ENCODE measurements at regions not wholly inside any gene's neighbourhood (a gene's known extent, or its start where the extent isn't known, plus 50 kb on each side); places are given as distances from the start of the nearest gene placed in this dataset.
"Not testable (repeated sequence)": the region's sequence is repeated elsewhere in the genome, so short reads cannot be mapped to it uniquely, and the experiment has no call there.

DNA sequence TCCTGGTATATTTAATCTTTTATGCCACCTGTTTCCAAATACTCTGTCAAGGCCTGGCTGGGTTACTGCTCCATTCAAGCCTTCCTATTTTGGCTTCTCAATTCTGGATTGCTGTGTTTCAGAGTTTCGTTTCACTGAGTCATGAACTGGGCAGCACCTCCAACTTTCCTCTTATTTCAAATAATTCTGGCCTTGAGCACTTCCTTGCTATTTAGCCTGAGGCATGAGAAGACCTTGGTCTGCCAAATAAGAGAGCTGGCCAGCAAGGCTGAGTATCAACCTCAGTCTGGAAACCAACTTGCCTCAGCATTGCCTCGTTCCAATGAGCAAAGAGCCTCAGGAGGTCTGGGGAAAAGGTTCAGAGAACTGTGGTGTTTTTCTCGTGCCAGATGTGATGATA lies 66.6 kb downstream of the TNFAIP3 start:
- DNase-seq: no peak

- DNase-seq: no peak
Measured at GRCh38 chr6:137936798-137937197, 69.7 kb downstream of the TNFAIP3 start.

DNA sequence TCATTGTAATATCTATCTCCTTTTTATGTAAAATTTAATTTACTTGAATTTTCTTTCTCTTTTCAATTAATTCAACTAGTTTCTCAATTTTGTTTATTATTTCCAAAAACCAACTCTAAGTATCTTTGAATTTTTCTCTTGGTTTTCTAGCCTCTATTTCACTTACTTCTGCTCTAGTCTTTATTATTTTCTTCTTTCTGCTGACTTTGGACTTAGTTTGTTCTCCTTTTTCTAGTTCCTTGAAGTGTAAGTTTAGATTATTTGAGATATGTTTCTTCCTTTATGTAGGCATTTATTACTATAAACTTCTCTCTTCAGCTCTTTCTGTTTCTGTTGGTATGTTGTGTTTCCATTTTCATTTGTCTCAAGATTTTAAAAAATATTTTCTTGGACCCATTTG lies 70.8 kb downstream of the TNFAIP3 start:
- no peak for DNase-seq

DNA sequence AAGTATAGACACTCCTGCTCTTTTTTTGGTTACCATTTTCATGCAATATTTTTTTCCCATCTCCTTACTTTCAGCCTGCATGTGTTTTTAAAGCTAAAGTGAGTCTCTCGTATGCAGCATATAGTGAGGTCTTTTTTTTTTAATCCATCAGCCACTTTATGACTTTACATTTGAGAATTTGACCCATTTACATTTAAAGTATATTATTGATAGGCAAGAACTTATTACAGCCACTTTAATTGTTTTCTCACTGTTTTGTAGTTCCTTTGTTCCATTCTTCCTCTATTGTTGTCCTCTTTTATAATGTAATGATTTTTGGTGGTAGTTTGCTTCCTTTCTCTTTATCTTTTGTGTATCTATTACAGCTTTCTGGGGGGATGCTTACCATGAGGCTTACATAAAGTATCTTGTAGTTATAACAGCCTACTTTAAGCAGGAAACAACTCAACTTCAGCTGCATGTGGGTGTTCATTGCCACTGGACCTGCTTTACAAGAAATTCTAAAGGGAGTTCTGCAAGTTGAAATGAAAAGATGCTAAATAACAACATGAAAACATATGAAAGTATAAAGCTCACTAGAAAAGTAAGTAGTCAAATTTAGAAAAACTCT lies 71.8 kb downstream of the TNFAIP3 start:
- DNase-seq: no peak

DNA sequence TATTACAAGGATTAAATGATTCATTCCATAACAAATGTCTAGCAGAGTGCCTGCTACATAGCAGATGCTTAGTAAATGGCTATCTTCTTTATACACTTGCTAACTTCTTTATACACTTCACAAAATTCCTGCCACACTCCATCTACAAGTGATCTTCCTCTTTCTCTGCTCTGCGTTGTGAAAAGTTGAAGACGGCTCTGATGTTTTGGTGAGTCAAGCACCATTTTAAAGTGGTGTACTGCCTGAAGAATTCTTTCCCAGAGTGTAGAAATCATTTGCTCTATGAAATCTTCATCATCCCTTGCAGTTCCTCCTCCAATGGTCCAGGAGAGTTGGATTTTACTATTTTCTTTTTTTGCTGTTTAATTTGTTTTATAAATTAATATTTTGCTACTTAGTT lies 74.9 kb downstream of the TNFAIP3 start:
- no peak for DNase-seq

DNA sequence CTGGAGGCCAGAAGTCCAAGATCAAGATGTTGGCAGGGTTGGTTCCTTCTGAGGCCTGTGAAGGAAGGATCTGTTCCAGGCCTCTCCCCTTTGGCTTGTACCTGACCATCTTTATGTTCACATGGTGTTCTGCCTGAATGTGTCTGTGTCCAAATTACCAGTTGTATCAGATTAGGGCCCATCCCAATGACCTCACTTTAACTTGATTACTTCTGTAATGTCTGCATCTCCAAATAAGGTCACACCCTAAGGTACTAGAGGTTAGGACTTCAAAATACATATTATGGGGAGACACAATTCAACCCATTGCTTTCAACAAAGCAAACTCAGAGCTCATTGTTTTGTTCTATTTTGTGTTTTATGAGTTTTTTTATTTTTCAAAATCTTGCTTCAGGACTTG lies 75.7 kb downstream of the TNFAIP3 start:
- DNase-seq: no peak

DNA sequence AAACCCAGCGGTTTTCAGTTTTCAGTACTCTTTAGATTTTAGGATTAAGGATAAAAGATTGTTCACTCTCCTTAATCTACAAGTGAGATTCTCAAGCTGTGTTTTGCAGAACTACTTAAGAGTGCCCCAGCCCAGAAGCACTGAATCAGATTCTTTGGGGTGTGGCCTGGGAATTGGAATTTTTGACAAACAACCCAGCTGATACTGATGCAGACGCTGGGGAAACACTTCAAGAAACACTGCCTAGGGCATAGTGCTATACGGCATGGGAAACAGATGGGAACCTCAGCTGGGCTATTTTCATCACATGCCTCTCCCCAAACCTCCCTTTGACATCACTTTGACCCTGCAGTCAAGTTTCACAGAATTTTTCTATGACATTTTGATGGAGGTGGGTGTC lies 77.3 kb downstream of the TNFAIP3 start:
- DNase-seq: not testable (repeated sequence)

GRCh38 chr6:137944793-137945498 lies 77.9 kb downstream of the TNFAIP3 start:
- DNase-seq: no peak

- no peak for DNase-seq
Measured at GRCh38 chr6:137949686-137950390, 82.8 kb downstream of the TNFAIP3 start.

- DNase-seq: no peak
Measured at GRCh38 chr6:137950581-137950980, 83.5 kb downstream of the TNFAIP3 start.

DNA sequence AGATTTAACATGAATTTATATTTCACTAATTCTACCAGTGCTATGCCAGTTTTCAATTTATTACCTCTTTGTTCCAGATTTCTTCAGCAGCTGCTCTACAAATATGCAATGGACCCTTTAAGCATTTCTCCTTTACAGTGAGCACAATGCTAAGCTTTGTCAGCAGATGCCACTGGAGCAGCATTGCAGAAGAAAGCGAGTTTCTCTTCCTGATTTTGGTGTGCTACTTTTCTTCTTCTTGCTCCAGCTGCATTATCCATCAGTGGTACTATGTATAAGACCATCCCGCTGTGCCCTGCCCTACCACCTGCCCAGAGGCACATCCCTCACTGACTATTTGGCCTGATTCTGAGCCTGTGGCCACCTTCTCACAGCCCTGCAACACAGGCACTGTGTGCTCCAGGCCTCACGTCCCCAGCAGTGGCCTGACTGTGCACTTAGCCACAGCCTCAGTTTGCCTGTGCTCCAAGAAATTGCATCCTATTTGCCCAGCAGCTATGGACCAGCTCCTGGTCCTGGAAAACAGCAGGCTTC lies 84.1 kb downstream of the TNFAIP3 start:
- no peak for DNase-seq

DNA sequence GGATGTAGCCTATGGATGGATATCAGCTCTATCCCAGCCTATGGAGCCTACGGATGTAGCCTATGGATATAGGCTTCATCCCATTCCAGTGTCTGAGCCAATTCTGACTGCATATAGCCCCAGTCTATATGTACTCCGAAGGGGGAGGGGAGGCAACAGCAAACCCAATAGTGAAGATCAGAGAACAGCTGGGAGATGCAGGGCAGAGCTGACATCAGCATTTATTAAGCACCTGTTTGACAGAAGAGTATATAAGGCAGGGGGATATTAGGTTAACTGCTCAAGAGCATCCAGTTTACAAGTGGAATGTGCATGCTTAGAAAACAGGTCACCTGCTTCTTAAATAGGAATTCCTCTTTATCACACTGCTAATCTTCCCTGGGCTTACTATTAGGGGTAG lies 85.2 kb downstream of the TNFAIP3 start:
- DNase-seq: no peak

DNA sequence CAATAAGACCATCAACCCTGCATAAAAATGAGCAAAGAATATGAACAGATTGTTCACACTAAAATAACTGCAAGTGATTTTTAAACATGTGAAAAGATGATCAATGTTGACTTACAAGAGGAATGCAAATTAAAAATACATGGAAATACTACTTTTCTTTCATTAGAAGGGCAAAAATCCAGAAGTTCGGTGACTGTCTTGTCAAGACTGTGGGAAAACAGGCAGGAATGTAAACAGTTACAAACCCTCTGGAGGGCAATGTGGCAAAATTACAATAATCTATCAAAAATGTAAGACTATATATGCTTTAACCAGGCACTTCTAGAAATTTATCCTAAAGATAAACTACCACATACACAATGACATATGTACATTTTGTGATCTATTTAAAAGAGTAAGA lies 86.7 kb downstream of the TNFAIP3 start:
- DNase-seq: no peak

DNA sequence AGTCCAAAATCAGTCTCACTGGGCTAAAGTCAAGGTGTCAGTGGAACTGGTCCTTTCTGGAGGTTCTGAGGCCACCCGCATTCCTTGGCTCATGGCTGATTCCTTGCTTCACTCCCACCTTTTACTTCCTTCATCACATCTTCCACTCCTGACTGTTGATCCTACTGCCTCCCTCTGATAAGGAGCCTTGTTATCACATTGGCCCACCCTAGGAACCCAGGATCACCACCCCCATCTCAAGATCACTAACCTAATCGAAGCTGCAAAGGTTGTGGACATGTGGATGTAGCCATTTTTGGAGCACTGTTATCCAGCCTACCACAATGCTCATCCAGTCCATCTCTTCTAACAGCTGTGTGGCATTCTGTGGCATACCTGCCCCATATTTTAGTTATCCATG lies 87.2 kb downstream of the TNFAIP3 start:
- no peak for DNase-seq

- DNase-seq: no peak
Measured at GRCh38 chr6:137956098-137956488, 89.0 kb downstream of the TNFAIP3 start.

DNA sequence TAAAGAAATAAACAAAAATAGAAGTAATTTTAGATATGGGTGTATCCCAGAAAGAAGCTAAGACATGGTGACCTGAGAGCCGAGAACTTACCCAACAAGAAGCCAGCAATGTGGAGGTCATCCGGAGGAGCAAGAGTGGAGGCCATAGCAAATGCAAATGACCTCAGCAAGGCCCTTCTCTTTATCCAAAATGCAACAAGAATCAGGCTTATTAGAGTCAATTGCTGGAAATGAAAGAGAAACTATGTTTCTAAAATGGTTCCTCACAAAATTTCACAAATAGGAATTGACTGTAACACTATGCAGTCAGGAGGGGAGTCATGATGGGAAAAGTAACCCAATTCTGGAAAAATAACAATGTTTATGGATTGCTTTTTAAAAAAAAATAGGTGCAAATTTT lies 90.4 kb downstream of the TNFAIP3 start:
- no peak for DNase-seq

DNA sequence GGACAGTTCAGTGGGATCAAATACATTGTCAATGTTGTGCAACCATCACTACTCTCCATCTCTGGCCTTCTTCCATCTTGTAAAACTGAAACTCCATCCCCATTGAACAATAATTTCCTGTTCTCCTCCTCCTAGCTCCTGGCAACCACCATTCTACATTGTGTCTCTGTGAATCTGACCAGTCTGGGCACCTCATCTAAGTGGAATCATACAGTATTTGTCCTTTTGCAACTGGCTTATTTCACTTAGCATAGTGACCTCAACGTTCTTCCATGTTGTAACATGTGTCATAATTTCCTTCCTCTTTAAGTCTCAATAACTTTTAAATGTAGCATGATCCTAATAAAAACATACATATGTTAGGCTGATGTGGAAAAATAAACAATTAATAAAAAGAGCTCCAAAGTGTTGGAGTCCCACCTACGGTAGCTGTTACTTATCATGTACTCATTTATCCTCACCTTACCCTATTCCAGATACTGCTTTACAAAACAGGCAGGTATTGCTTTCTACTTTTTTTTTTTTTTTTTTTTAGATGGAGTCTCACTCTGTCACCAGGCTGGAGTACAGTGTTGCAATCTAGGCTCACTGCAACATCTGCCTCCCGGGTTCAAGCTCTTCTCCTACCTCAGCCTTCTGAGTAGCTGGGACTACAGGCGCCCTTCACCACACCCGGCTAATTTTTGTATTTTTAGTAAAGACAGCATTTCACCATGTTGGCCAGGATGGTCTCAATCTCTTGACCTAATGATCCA lies 91.9 kb downstream of the TNFAIP3 start:
- DNase-seq: no peak

DNA sequence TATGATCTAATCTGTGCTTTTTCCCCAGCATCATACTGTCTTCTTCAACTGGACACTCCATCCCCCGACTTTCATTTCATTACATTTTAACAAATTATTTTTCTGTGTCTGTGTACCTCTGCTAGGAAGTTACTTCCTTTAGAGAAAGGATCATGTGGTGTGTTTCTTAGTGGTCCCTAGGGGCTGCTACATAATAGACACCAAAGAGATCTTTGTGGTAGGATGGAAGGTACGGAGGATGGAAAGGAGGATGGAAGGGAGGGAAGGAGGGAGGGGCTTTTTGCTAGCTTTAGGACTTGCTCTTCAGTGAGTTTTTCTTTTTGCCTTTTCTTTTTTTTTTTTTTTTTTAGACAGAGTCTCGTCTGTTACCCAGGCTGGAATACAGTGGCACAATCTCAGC lies 95.7 kb downstream of the TNFAIP3 start:
- no peak for DNase-seq

GRCh38 chr6:137964876-137965275 lies 97.8 kb downstream of the TNFAIP3 start:
- no peak for DNase-seq

- no peak for DNase-seq
Measured at GRCh38 chr6:137967689-137968454, 100.8 kb downstream of the TNFAIP3 start.

- no peak for DNase-seq
Measured at GRCh38 chr6:137968455-137968804, 101.4 kb downstream of the TNFAIP3 start.

DNA sequence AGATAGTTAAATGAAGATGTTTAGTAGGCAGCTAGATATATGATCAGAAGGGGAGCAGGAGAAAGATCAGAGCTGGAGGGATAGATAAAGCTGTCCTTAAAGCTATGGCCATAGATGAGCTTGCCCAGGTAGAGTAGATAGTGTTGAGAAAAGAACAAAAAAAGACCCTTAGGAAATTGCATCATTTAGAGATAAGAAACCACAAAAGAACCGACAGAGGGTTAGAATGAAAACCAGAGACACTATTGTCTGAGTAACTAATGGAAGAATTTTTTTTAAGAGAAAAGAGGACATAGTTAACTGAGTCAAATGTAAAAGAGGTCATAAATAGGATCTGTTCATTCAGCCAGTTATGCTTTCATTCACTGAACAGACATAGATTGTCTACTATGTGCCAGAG lies 101.8 kb downstream of the TNFAIP3 start:
- no peak for DNase-seq

DNA sequence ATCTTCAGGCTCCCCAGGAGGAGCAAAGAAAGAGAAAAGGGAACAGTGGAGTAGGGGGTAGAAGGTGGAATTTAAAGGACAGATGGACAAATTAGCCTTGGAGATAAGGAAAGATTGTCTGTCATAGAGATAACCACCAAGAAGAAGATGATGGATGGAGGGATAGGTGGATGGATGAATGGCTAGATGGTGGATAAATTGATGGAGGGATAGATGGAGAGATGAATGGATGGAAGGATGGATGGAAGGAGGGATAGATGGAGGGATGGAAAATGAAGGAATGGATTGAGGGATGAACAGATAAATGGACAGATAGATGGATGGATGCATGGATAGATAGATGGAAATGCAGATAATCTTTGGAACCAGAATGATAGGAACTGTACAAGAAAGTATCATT lies 102.8 kb downstream of the TNFAIP3 start:
- DNase-seq: no peak
